ENCODE measurements at regions not wholly inside any gene's neighbourhood (a gene's known extent, or its start where the extent isn't known, plus 50 kb on each side); places are given as distances from the start of the nearest gene placed in this dataset.

DNA sequence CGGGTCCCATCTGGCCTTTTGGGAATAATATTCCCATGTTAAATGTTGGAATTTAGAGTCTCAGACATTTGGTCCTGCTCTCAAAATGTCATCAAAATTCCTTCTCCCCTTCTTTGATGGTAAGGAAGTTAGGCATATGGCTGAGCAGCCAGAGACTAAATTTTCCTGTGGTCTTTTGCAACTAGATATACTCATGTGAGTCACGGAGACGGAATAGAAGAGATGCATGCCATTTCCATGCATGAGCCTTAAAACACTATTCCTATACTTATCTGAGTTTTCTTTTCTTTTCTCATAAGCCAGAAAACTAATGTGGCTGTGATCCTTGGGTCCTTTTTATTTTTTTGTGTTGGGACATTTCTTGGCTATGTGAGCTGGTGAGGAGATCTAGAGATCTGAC is 105.3 kb downstream of the NR2F2 start:
- TF ChIP-seq EZH2phosphoT487 (IDR thresholded peaks at IDR 0.05; ENCODE audit: low read depth, severe bottlenecking, unreplicated experiment): no peak
- TF ChIP-seq, protein P1, sequence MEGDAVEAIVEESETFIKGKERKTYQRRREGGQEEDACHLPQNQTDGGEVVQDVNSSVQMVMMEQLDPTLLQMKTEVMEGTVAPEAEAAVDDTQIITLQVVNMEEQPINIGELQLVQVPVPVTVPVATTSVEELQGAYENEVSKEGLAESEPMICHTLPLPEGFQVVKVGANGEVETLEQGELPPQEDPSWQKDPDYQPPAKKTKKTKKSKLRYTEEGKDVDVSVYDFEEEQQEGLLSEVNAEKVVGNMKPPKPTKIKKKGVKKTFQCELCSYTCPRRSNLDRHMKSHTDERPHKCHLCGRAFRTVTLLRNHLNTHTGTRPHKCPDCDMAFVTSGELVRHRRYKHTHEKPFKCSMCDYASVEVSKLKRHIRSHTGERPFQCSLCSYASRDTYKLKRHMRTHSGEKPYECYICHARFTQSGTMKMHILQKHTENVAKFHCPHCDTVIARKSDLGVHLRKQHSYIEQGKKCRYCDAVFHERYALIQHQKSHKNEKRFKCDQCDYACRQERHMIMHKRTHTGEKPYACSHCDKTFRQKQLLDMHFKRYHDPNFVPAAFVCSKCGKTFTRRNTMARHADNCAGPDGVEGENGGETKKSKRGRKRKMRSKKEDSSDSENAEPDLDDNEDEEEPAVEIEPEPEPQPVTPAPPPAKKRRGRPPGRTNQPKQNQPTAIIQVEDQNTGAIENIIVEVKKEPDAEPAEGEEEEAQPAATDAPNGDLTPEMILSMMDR (IDR thresholded peaks at IDR 0.05; ENCODE audit: poor library complexity): no peak
- no peak for TF ChIP-seq EZH2 (IDR thresholded peaks at IDR 0.05; ENCODE audit: borderline replicate concordance)
- no peak for DNase-seq (ENCODE audit: low spot score)
- Histone ChIP-seq H3K36me3 (replicated peaks; ENCODE audit: insufficient read depth, low read depth) (no peaks in the 10 kb centered on the region), H4K20me1 (ENCODE audit: insufficient read depth, poor library complexity, severe bottlenecking) (no peaks in the 10 kb centered on the region), H3K79me2 (no peaks in the 10 kb centered on the region), H2AFZ (no peak overlapping the region), H3K9me2 (replicated peaks; ENCODE audit: insufficient read depth) (no peaks in the 10 kb centered on the region), H3K4me3 (no peak overlapping the region), H3K4me2 (no peak overlapping the region), H3K9me3 (ENCODE audit: low read depth) (no peaks in the 10 kb centered on the region), H3K27me3 (peaks cover 19% of the 10 kb centered on the region), H3K4me1 (ENCODE audit: insufficient read depth) (no peaks in the 10 kb centered on the region), H3K27ac (no peak overlapping the region)
- WGBS (ENCODE audit: low lambda C conversion rate, missing lambda C conversion rate): 94% methylated on average over 3 of the region's 3 CpGs

DNA sequence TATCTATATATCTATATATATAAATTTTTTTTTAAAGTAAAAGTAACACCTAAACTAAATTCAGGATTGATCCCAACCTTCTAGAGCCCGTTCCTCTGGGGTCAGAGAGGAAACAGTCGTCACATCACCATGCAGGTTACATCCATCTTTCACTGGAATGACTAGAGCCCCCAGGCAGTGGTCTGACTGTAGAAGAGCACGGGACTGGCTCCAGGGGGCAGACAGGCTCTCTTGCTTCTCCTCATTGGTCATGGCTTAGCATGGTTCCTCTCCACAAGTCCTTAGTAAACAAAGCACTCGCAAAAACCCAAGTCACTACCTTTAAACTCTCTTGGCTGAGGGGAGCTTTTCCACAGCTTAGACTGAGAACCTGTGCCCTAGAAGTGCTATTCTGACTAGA is 110.5 kb downstream of the NR2F2 start:
- H3K4me2 ChIP-seq: no peak overlapping the region
- H3K4me1 ChIP-seq (ENCODE audit: insufficient read depth): no peaks in the 10 kb centered on the region
- 79% methylated on average over 4 of the region's 4 CpGs for whole genome bisulfite sequencing (ENCODE audit: low lambda C conversion rate, missing lambda C conversion rate)
- no peaks in the 10 kb centered on the region for H3K79me2 ChIP-seq
- H3K9me3 ChIP-seq (ENCODE audit: low read depth): no peaks in the 10 kb centered on the region
- no peak overlapping the region for H3K4me3 ChIP-seq
- peaks cover 9% of the 10 kb centered on the region for H3K27me3 ChIP-seq
- H4K20me1 ChIP-seq (ENCODE audit: insufficient read depth, poor library complexity, severe bottlenecking): no peaks in the 10 kb centered on the region
- TF ChIP-seq EZH2phosphoT487 (IDR thresholded peaks at IDR 0.05; ENCODE audit: low read depth, severe bottlenecking, unreplicated experiment) (no peak), EZH2 (IDR thresholded peaks at IDR 0.05; ENCODE audit: borderline replicate concordance) (no peak)
- TF ChIP-seq, protein P1 (IDR thresholded peaks at IDR 0.05; ENCODE audit: poor library complexity): no peak
- no peak overlapping the region for H2AFZ ChIP-seq
- no peaks in the 10 kb centered on the region for H3K36me3 ChIP-seq (replicated peaks; ENCODE audit: insufficient read depth, low read depth)
- no peak for DNase-seq (ENCODE audit: low spot score)
- no peaks in the 10 kb centered on the region for H3K9me2 ChIP-seq (replicated peaks; ENCODE audit: insufficient read depth)
- no peak overlapping the region for H3K27ac ChIP-seq

DNA sequence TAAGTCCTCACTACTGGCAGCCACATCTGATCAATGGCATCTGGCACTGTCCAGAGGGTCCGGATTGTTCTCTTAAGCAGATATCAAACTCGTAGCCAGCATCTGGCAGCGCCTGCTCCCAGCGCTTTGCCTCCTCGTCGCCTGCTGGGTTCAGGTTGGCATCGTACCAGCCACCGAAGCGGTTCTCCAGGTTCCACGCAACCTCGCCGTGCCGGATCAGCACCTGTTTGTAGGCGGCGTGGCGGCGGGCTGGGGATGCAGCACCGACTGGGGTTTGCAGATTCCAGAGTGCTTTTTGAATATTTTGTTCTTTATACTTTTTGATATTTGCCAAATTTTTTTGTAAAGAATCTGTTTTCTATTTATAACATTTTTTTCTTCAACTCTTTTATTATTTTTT is 111.6 kb downstream of the NR2F2 start:
- H3K36me3 ChIP-seq (replicated peaks; ENCODE audit: insufficient read depth, low read depth): no peaks in the 10 kb centered on the region

More for the DNA sequence above, 111.6 kb downstream of the NR2F2 start:
- DNase-seq (ENCODE audit: low spot score): no peak
- H3K4me3 ChIP-seq: no peak overlapping the region
- TF ChIP-seq EZH2 (IDR thresholded peaks at IDR 0.05; ENCODE audit: borderline replicate concordance) (no peak), EZH2phosphoT487 (IDR thresholded peaks at IDR 0.05; ENCODE audit: low read depth, severe bottlenecking, unreplicated experiment) (no peak)
- TF ChIP-seq, protein P1 (IDR thresholded peaks at IDR 0.05; ENCODE audit: poor library complexity): no peak
- no peaks in the 10 kb centered on the region for H3K9me2 ChIP-seq (replicated peaks; ENCODE audit: insufficient read depth)
- no peaks in the 10 kb centered on the region for H4K20me1 ChIP-seq (ENCODE audit: insufficient read depth, poor library complexity, severe bottlenecking)
- no peak overlapping the region for H3K27ac ChIP-seq
- no peak overlapping the region for H3K4me2 ChIP-seq
- WGBS (ENCODE audit: low lambda C conversion rate, missing lambda C conversion rate): 94% methylated on average over 18 of the region's 18 CpGs
- H3K9me3 ChIP-seq (ENCODE audit: low read depth): no peaks in the 10 kb centered on the region
- H3K27me3 ChIP-seq: peaks cover 9% of the 10 kb centered on the region
- H3K79me2 ChIP-seq: no peaks in the 10 kb centered on the region
- no peak overlapping the region for H2AFZ ChIP-seq
- H3K4me1 ChIP-seq (ENCODE audit: insufficient read depth): no peaks in the 10 kb centered on the region
